HG03135 (cell line): ENCODE measurements at regions not wholly inside any gene's neighbourhood (a gene's known extent, or its start where the extent isn't known, plus 50 kb on each side); places are given as distances from the start of the nearest gene placed in this dataset.

ENCODE experiments used
- ATAC-seq: cut with Tn5 transposase; IDR thresholded peaks from one replicate; pipeline ENCODE4 v1.9.1; 2021; ENCODE audit warnings: mild to moderate bottlenecking, moderate library complexity; ENCODE audit not compliant: unreplicated experiment

GRCh38 chr12:131606218-131606901, 104.5 kb upstream of the SFSWAP start:
- no peak for ATAC-seq

GRCh38 chr12:131607658-131608447, 103.0 kb upstream of the SFSWAP start:
- ATAC-seq = peak; percentile 81

- ATAC-seq = no peak
These were observed 101.9 kb upstream of the SFSWAP start for GRCh38 chr12:131608740-131609690.

GRCh38 chr12:131609762-131610161, 101.1 kb upstream of the SFSWAP start:
- ATAC-seq = no peak

- ATAC-seq = no peak
These were observed 100.7 kb upstream of the SFSWAP start for GRCh38 chr12:131610181-131610580.

- no peak for ATAC-seq
These were observed 100.0 kb upstream of the SFSWAP start for GRCh38 chr12:131610891-131611290.

- no peak for ATAC-seq
These were observed 99.3 kb upstream of the SFSWAP start for GRCh38 chr12:131611416-131612091.

GRCh38 chr12:131612092-131612755, 98.7 kb upstream of the SFSWAP start:
- ATAC-seq = no peak

GRCh38 chr12:131613186-131613585, 97.7 kb upstream of the SFSWAP start:
- ATAC-seq = no peak

GRCh38 chr12:131613678-131614077, 97.2 kb upstream of the SFSWAP start:
- no peak for ATAC-seq

GRCh38 chr12:131615326-131616042, 95.4 kb upstream of the SFSWAP start:
- no peak for ATAC-seq

- no peak for ATAC-seq
These were observed 94.7 kb upstream of the SFSWAP start for GRCh38 chr12:131616043-131616700.

- ATAC-seq = no peak
These were observed 94.2 kb upstream of the SFSWAP start for GRCh38 chr12:131616738-131617137.

GRCh38 chr12:131617179-131617578, 93.7 kb upstream of the SFSWAP start:
- ATAC-seq = no peak

- no peak for ATAC-seq
These were observed 93.1 kb upstream of the SFSWAP start for GRCh38 chr12:131617596-131618302.

GRCh38 chr12:131618303-131618658, 92.6 kb upstream of the SFSWAP start:
- ATAC-seq = no peak

- no peak for ATAC-seq
These were observed 92.2 kb upstream of the SFSWAP start for GRCh38 chr12:131618701-131619100.

- no peak for ATAC-seq
These were observed 91.7 kb upstream of the SFSWAP start for GRCh38 chr12:131619106-131619642.
